SU-DHL-6 (cell line): ENCODE measurements at regions not wholly inside any gene's neighbourhood (a gene's known extent, or its start where the extent isn't known, plus 50 kb on each side); places are given as distances from the start of the nearest gene placed in this dataset.

ENCODE experiments used
- EZH2phosphoT487 ChIP-seq: fragments of 200-600 bp; sonication (generic), shearing (Covaris generic); conservative IDR thresholded peaks from 2 replicates; pipeline ENCODE4 v1.6.1; 2018; ENCODE audit warnings: mild to moderate bottlenecking, antibody characterized with exemption, low read length, moderate library complexity, mixed read lengths
- TF ChIP-seq, protein P1 (sequence below): fragments of 200-600 bp; sonication (generic); IDR thresholded peaks from one replicate; pipeline ENCODE4 v1.5.1; 2017; ENCODE audit warnings: antibody characterized with exemption, mild to moderate bottlenecking, low read length, moderate library complexity; ENCODE audit not compliant: insufficient read depth, poor library complexity, severe bottlenecking

DNA sequence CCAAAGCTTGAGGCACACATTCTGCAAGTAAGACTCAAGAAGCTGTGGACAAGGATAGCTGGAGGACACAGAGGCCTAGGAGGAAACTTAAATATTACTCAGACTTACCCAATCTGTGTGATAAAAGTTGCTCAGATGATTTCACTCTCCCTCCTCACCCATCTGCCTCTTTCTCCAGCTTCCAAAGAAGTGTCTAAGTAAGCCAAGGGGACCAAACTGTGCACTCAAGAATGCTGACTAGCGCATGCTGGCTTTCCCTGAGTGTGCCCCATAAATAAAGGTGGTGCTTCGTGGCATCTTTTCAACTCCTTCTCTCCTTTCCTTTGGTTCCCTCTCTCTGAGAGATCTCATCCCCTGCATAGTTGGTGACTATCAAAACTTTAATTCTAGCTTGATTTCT is 211.0 kb upstream of the LMCD1 start:
- TF ChIP-seq, protein P1, sequence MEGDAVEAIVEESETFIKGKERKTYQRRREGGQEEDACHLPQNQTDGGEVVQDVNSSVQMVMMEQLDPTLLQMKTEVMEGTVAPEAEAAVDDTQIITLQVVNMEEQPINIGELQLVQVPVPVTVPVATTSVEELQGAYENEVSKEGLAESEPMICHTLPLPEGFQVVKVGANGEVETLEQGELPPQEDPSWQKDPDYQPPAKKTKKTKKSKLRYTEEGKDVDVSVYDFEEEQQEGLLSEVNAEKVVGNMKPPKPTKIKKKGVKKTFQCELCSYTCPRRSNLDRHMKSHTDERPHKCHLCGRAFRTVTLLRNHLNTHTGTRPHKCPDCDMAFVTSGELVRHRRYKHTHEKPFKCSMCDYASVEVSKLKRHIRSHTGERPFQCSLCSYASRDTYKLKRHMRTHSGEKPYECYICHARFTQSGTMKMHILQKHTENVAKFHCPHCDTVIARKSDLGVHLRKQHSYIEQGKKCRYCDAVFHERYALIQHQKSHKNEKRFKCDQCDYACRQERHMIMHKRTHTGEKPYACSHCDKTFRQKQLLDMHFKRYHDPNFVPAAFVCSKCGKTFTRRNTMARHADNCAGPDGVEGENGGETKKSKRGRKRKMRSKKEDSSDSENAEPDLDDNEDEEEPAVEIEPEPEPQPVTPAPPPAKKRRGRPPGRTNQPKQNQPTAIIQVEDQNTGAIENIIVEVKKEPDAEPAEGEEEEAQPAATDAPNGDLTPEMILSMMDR, result no peak
- TF ChIP-seq EZH2phosphoT487, result no peak
